ENCODE measurements at regions not wholly inside any gene's neighbourhood (a gene's known extent, or its start where the extent isn't known, plus 50 kb on each side); places are given as distances from the start of the nearest gene placed in this dataset.
"Not testable (repeated sequence)": the region's sequence is repeated elsewhere in the genome, so short reads cannot be mapped to it uniquely, and the experiment has no call there.

DNA sequence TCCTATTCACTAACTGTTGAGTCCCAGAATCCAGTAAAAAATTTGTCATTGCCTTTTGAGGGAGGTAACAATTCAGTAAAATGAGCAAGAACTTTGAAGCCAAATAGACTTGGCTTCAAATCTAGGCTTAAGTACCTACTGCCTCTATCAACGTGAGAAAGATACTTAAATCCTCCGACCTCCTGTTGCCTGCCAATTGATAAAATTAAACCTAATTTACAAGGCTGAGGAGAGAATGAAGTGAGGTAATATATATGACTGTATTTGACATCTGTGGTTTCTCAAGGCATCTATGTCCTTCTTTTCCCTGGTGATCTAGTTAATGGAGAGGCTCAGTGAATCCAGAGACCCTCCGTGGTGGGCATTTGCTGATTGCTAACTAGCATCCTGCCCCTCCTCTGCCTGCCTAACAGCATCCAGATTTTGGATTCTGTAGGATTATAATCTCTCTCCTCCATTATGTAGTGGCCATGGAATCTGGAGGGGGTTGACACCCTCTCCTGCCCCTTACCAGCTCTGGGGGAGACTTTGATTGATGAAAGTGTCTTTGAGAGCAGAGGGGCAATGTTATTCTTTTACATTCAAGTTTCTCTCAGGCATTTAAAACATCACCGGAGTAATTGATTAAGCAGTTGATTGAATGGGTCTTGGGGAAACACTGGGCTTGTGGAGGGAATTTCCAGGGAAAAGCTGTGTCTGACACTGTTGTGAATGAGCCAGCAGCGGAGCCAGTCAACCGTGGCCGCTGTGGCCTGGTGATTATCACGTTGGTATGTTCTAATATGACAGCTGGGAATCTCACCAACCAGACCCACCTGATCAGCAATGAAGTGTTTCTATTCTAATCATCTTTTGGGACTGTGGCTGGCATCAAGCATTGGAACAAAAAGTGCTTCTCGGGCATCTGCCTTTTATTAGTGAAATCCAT, 140.7 kb upstream of the FAM78B start:
- no peaks in the 10 kb centered on the region for H3K27me3 ChIP-seq
- TF ChIP-seq, protein P1, sequence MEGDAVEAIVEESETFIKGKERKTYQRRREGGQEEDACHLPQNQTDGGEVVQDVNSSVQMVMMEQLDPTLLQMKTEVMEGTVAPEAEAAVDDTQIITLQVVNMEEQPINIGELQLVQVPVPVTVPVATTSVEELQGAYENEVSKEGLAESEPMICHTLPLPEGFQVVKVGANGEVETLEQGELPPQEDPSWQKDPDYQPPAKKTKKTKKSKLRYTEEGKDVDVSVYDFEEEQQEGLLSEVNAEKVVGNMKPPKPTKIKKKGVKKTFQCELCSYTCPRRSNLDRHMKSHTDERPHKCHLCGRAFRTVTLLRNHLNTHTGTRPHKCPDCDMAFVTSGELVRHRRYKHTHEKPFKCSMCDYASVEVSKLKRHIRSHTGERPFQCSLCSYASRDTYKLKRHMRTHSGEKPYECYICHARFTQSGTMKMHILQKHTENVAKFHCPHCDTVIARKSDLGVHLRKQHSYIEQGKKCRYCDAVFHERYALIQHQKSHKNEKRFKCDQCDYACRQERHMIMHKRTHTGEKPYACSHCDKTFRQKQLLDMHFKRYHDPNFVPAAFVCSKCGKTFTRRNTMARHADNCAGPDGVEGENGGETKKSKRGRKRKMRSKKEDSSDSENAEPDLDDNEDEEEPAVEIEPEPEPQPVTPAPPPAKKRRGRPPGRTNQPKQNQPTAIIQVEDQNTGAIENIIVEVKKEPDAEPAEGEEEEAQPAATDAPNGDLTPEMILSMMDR (IDR thresholded peaks at IDR 0.05) = no peak
- H3K9me3 ChIP-seq = no peaks in the 10 kb centered on the region
- no peak overlapping the region for H3K4me3 ChIP-seq
- DNase-seq = no peak
- no peaks in the 10 kb centered on the region for H3K36me3 ChIP-seq
- H3K4me1 ChIP-seq = no peaks in the 10 kb centered on the region
- H3K27ac ChIP-seq = no peak overlapping the region
- intact Hi-C loops (cut with DNase I) = no loop called here
- ATAC-seq = no peak

DNA sequence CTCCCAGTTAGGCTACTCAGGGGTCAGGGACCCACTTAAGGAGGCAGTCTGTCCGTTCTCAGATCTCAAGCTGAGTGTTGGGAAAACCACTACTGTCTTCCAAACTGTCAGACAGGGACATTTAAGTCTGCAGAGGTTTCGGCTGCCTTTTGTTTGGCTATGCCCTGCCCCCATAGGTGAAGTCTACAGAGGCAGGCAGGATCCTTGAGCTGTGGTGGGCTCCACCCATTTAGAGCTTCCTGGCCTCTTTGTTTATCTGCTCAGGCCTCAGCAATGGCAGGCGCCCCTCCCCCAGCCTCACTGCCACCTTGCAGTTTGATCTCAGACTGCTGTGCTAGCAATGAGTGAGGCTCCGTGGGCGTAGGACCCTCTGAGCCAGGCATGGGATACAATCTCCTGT, 149.5 kb upstream of the FAM78B start:
- H3K4me3 ChIP-seq; H3K27ac ChIP-seq; H3K4me1 ChIP-seq; ATAC-seq; DNase-seq; H3K9me3 ChIP-seq; intact Hi-C loops (cut with DNase I); H3K36me3 ChIP-seq; H3K27me3 ChIP-seq: not testable (repeated sequence)

DNA sequence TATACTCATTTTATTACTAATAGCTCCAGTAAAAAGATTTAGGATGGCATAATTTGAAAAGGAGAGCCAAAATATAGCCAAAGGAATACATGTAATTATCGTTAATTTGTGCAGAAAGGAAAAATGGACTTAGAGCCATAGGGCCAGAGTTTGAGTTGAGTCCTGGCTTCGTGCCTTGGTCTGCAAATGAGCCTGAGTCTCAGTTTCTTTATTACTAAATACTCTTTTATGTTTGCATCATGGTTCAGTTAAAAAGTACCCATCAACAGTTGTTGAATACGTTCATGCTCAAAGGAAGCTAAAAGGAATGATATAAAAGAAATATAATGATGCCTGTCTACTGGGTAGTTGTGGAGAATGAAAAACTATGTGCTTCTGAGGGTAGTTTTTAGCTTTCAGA, 155.7 kb upstream of the FAM78B start:
- ATAC-seq (no peak), DNase-seq (no peak)
- Histone ChIP-seq H3K36me3 (no peaks in the 10 kb centered on the region), H3K4me3 (no peak overlapping the region), H3K27ac (no peak overlapping the region), H3K9me3 (no peaks in the 10 kb centered on the region), H3K4me1 (no peaks in the 10 kb centered on the region), H3K27me3 (no peaks in the 10 kb centered on the region)
- TF ChIP-seq, protein P1 (IDR thresholded peaks at IDR 0.05) = no peak
- intact Hi-C loops (cut with DNase I) = no loop called here

DNA sequence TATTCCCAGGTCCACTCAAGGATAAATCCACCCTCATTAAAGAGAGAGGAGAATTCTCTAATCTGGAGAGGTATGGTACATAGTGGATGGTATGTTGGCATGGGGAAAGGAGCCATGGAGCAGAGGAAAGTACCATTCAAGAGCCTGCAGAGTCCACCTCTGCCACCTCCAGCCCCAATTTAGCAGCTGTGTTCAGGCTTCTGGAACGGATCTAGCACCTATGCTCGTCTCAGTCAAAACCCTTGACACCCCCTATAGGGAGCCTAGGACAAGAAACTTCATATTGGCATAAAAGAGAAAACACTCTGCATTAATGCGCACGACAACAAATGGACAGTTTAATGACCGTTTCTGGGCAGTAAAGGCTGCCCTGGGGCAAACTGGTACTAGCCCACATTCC, 161.1 kb upstream of the FAM78B start:
- Histone ChIP-seq H3K4me1 (no peaks in the 10 kb centered on the region), H3K27ac (no peak overlapping the region), H3K36me3 (no peaks in the 10 kb centered on the region), H3K9me3 (no peaks in the 10 kb centered on the region), H3K27me3 (no peaks in the 10 kb centered on the region), H3K4me3 (no peak overlapping the region)
- ATAC-seq (no peak), DNase-seq (no peak)
- TF ChIP-seq, protein P1 (IDR thresholded peaks at IDR 0.05) = no peak
- intact Hi-C loops (cut with DNase I) = no loop called here

DNA sequence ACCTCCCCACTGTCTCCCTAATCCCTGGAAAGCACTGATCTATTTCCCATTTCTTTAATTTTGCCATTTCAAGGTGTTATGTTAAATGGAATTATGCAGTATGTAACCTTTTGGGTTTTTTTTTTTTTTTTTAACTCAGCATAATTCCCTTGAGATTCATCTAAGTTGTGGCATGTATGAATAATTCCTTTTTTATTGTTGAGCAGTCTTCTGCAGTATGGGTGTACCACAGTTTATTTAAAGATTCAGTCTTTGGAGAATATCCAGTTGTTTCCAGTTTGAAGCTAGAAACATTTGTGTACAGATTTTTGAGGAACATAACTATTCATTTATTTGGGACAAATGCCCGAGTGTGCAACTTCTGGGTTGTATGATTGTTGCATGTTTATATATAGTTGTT, 162.2 kb upstream of the FAM78B start:
- ATAC-seq = no peak
- TF ChIP-seq, protein P1 (IDR thresholded peaks at IDR 0.05) = no peak
- no peaks in the 10 kb centered on the region for H3K9me3 ChIP-seq

DNA sequence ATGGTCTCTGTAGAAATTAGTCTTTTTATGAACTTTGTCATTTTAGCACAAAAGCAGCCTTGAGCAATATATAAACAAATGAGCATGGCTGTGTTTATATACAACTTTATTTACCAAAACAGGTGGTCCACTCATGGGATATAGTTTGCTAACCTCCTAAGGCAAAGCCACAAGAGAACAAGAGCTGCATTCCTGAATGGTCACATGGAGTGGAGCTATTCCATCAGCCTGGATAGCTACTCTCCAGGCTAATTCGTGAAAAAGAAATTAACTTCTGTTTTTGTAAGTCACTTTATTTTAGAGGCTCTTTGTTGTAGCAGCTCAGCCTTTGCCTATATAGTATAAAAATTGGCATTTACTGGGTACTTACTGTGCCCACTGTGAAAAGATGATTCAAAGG, 163.3 kb upstream of the FAM78B start:
- ATAC-seq = no peak
- H3K4me3 ChIP-seq = no peak overlapping the region
- no peak overlapping the region for H3K27ac ChIP-seq
- H3K9me3 ChIP-seq = no peaks in the 10 kb centered on the region
- DNase-seq = no peak
- TF ChIP-seq, protein P1 (IDR thresholded peaks at IDR 0.05) = no peak
- H3K27me3 ChIP-seq = no peaks in the 10 kb centered on the region
- H3K36me3 ChIP-seq = no peaks in the 10 kb centered on the region
- no peaks in the 10 kb centered on the region for H3K4me1 ChIP-seq
- intact Hi-C loops (cut with DNase I) = no loop called here

More for the DNA sequence above, 162.2 kb upstream of the FAM78B start:
- H3K27ac ChIP-seq = no peak overlapping the region
- H3K4me1 ChIP-seq = no peaks in the 10 kb centered on the region
- no peaks in the 10 kb centered on the region for H3K36me3 ChIP-seq
- no peak for DNase-seq
- intact Hi-C loops (cut with DNase I) = no loop called here
- no peak overlapping the region for H3K4me3 ChIP-seq
- H3K27me3 ChIP-seq = no peaks in the 10 kb centered on the region
